HG03103 (cell line): ENCODE measurements at regions not wholly inside any gene's neighbourhood (a gene's known extent, or its start where the extent isn't known, plus 50 kb on each side); places are given as distances from the start of the nearest gene placed in this dataset.
"Not testable (repeated sequence)": the region's sequence is repeated elsewhere in the genome, so short reads cannot be mapped to it uniquely, and the experiment has no call there.

Experiments used
- ATAC-seq: cut with Tn5 transposase; IDR thresholded peaks from one replicate; pipeline ENCODE4 v1.9.1; 2021; ENCODE audit warnings: low read depth; ENCODE audit not compliant: unreplicated experiment

DNA sequence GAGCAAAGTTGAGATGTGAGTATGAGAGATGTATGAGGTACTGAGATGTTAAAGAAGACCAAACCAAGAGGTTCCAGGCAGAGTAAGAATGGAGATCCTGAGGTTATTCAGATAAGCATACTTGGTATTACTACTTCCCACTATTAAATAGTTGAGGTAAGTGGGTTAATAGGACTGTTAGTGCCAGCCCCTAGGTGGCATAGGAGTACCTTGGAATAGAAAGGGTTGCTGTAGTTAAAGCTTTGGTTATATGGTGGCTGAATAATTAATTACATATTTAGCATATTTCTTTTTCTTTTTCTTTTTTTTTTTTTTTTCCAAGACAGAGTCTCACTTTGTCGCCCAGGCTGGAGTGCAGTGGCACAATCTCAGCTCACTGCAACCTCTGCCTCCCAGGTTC is 397.9 kb upstream of the TMPRSS15 start:
- ATAC-seq = no peak

DNA sequence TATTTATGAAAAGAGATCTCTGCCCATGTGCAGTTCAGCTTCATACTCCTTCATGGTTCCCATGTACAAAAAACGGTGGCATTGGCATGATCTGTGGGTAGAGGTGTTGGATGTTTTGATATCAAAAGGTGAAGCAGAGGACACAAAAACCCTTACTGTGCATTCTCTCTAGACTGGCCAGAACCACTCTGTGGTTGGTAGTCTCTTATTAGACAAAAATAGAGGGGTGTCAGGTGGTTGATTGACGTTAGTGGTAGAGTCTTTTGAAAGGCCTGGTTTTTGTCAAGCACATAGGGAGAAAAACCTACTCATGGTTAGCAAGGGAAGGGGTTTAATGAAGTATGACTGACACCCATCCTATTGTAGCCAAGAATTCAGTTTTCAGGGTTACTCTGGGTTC is 400.0 kb upstream of the TMPRSS15 start:
- ATAC-seq = no peak

DNA sequence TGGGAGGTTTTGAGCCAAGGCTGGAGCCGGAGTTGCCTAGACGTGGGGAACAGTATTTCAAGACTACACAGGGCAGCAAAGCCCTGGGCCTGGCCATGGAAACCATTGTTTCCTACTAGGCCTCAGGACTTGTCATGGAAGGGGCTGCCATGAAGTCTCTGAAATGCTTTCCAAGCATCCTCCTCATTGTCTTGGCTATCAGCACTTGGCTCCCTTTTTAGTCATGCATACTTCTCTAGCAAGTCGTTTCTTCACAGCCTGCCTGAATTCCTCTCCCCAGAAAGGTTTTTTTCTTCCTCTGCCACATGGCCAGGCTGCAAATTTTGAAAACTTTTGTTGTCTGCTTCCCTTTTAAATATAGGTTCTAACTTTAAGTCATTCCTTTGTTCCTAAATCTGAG is 406.6 kb upstream of the TMPRSS15 start:
- ATAC-seq = no peak

DNA sequence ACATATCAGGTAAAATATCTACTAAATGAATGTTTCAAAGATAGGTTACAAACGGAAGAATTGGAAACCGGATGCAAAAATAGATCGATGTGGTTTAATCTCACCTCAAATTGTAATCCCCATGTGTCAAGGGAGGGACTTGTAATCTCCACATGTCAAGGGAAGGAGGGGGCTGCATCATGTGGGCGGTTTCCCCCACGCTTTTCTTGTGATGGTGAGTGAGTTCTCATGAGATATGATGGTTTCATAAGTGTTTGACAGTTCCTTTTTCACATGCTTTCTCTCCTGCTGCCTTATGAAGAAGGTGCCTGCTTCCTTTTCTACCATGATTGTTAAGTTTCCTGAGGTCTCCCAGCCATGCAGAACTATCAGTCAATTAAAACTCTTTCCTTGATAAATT is 408.7 kb upstream of the TMPRSS15 start:
- ATAC-seq = no peak

DNA sequence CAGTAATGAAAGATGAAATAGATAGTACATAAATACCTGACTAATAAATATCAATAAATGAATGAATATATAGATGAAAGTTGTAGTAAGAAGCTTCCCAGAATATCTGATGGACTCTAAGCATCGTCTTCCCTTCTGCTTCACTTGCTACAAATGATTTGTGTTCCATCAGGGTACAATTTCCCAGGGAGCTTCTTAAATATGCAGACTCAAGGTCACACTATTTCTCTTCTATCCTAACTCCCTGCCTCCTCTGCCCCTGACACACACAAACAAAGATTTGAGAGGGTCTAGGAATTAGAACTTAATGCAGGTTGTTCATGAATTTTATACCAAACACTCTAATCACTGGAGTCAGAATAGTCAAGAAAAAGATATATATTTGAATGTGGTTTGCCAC is 415.9 kb upstream of the TMPRSS15 start:
- no peak for ATAC-seq

DNA sequence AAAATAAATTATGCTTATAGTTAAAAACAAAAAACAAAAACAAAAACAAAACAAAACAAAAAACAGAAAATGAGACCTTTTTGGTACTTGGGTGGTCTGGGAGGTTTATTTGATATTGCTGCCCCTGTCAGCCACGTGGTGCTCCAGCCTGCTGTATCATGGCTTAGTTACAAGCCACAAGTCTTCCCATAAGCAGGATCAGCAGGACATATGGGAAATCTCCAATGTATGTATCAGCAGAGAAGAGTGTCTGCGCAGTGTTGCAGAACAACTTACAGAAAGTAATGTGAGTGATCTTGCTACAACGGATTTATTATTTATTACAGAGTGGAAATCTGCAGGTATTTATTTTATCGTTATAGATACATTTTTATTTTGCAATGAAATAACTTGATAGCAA is 423.0 kb upstream of the TMPRSS15 start:
- ATAC-seq = no peak

DNA sequence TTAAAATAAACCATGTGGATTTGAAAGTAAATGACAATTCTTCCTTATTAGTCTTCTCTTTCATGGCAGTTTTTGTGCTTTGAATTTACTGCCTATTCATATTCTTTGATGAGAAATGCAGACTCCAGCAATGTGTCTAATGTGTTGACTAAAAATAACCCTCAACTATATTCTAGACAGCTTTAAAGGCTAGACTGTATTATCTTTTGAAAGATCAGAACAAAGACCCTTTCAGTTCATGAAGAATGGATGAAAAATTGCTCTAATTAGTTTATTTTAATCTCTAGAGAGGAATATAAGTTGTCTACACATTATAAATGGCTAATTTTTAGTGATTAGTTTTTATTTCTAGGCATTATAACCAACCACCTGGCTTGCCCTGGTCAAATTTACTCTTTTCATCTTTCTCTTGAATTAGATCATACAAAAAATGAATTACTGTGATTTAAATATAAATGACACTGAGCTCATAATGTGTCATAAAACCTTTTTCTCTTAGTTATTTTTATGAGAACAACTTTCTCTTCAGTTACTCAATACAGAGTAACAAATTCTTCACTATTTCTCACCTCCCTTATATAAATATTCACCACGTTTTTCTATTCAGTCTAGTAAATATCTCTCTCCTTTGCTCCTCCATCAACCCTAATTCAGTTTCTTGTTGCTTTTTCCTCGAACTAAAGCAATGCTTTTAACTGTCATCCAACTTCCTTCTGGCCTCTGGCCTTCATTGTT is 428.5 kb upstream of the TMPRSS15 start:
- no peak for ATAC-seq

DNA sequence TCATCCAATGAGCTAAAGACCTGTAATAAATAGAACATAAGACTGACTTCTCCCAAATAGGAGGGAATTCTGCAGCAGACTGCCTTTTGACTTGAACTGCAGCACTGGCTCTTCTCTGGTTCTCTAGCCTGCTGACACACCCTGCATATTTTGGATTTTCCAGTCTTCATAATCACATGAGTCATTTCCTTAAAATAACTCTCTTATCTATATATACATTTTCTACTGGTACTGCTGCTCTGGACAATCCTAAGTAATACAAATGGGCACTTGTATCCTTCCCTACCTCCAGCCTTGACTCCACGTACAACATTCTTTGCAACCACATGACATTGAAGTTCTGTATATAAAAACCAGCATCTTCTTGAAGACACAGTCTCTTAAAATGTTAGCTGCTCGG is 429.4 kb upstream of the TMPRSS15 start:
- no peak for ATAC-seq

DNA sequence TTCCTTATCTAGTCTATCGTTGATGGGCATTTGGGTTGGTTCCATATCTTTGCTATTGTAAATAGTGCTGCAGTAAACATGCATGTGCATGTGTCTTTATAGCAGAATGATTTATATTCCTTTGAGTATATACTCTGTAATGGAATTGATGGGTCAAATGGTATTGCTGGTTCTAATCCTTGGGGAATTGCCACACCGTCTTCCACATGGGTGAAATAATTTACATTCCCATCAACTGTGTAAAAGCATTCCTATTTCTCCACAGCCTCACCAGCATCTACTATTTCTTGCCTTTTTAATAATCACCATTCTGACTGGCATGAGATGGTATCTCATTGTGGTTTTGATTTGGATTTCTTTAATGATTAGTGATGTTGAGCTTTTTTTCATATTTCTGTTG is 430.5 kb upstream of the TMPRSS15 start:
- not testable (repeated sequence) for ATAC-seq

DNA sequence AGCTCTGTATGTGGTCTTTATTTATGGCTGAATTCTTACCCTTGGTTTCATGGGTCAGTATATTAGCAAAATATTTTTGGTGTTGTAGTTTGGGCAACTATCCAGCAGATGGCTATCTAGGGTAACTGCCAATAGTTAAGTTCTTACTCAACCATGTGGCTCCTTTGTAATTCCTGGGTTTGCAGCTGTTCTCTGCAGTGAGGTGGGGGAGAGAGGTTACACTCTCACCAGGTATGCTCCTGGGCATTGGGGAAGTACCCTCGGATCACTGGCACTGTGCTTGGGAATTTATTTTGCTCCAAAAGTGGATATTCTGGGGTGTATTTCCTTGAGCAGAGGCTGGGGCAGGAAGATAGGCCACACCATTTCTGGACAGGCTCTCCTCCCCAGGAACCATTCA is 436.7 kb upstream of the TMPRSS15 start:
- no peak for ATAC-seq

DNA sequence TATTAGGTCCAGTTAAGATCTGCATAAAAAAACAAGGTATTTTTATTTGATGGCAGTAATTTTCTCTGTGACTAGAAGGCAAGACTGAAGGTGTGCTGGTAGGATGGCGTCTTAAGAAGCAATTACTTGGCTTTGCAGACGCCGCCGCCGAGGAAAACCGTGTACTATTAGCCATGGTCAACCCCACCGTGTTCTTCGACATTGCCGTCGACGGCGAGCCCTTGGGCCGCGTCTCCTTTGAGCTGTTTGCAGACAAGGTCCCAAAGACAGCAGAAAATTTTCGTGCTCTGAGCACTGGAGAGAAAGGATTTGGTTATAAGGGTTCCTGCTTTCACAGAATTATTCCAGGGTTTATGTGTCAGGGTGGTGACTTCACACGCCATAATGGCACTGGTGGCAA is 454.0 kb upstream of the TMPRSS15 start:
- not testable (repeated sequence) for ATAC-seq

DNA sequence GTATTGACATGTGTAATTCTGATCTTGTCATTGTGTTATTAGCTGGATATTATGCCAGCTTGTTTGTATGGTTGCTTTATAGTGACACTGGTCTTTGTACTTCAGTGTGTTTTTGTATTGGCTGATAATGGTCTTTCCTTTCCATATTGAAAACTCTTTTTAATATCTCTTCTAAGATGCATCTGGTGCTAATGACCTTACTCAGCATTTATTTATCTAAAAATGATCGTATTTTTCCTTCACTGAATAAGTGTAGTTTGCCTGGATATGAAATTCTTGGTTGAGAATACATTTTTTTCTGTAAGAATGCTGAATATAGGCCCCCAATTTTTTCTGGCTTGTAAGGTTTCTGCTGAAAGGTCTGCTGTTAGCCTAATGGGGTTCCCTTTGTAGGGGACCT is 465.5 kb upstream of the TMPRSS15 start:
- ATAC-seq = no peak

DNA sequence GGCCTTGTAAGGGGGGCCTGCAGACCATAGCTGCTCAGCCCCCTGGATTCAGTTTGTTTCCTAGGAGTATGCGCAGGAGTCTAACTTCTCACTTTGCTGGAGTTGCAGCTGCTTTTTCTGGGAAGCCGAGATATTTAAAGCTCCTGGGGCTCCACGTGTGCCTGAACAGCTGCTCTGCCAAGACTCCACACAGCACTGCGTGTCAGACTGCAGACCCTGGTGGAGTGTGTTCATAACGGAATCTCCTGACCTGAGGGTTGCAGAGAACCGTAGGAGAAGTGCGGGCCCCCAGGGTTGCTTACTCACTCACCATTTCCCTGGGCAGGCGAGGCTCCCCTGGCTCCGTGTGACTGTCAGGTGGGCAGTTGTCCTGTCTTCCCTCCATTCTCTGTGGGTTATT is 474.3 kb upstream of the TMPRSS15 start:
- no peak for ATAC-seq

DNA sequence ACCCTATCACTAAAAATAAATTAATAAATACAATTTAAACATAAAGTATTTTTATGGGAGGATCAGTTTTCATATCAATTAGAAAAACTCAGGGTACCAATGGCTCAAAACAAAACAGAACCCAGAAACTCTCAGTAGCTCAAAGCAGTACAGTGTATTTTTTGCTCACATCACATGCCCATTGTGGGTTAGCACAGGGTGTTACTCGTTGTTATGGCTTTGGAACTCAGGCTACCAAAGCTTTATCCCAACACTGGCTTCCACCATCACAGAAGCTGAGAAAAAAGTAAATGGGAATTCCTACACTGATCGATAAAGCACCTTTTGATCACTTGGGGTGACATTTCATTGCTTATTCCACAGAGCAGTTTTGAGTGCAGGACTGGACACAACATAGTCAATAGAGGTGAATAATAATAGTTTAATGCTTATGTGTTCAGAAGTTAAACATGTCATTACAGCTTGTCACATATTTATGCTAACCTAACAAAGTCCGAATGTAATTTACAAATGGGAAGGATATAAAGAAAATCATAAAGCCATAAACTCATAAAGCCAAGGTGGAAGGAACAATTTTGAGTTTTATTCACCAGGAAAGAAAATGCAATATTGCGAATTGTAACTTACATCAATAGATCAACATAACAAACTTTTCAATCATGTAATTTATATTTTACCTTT is 484.5 kb upstream of the TMPRSS15 start:
- no peak for ATAC-seq

DNA sequence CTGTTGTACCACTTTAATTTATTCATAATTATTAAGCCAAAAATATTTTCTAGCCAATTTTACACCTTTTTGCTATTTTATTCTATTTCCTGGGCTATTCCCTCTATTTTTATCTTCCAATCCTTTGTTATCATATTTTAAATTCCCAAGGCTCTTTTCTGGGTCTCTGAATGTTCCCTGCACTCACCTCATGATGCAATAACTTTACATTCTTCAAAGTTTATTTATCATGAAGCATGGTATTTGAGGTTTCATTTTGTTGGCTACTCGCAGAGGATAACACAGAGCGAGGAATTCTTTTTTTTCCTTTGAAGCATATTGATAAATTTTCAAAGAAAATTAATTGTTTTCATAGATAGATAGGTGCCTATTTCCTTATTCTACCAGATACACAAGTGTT is 489.8 kb upstream of the TMPRSS15 start:
- no peak for ATAC-seq

DNA sequence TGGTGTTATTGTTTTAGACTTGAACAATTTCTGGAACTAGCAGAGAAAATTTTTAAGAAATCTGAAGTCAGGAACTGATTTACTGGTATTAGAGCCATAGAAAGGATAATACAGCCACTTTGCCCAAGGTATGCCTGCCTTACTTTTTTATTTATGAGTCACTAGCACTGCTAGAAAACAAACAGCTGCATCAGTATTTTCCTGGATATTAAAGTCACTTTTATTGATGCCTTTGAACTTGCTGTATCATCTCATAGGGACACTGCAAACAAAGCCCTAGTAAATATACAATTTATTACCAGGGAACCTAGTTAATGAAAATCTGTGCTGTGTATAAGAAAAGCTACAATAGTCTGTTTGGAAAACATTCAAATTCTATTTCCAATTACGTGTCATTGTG is 490.8 kb upstream of the TMPRSS15 start:
- no peak for ATAC-seq

DNA sequence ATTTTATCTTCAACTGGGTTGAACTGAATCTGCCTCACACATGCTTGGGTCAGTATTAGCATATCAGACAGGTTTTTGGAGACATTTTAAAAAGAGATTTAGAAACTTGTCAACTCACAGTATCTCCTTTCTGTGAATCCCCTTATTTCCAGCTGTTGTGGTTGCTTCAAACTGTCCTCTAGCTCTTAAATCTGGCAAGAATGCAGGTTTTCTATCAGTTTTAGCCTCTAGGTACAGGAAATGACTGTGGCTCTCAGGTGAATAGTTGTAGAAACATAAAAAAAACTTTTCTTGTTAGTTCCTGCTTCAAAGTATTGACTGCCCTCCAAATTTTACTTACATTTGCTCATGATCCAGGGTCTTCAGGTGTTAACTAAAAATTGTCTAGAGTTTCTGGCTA is 495.7 kb upstream of the TMPRSS15 start:
- ATAC-seq = no peak

DNA sequence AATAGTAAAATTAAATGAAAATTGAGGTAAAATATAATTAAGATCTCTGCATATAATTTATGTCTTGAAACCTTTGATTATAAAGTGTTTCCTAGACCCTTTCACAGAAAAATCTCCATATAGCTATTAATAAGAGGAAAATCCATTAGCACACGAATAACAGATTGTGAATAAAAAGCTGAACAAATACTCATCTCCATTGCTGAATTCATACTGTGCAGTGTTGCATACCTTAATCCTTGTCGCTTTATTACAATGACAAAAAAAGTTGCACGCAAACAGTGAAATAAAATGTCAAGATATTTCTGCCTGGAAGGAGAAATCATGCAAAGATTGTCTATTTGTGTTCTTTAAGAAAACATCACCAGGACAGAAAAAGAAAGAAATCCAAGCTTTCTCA is 499.1 kb upstream of the TMPRSS15 start:
- ATAC-seq = no peak

DNA sequence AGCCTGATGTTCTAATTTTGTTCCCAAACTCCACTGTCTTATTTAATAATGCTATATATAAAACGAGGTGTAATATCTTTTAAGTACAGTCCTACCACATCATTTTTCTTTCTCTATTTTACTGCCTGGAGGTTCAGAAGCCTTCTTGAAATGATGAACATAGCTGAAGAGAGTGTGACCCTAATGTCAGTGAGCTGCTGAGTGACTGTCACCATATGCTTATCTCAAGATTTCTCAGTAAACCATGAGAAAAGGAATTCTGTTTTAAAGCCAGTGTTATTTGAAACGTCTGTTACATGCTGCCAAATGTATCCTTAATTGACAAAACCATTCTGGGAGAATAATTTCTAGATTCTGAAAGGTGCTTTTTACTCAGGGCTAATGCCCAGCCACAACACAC is 503.5 kb upstream of the TMPRSS15 start:
- ATAC-seq = no peak

DNA sequence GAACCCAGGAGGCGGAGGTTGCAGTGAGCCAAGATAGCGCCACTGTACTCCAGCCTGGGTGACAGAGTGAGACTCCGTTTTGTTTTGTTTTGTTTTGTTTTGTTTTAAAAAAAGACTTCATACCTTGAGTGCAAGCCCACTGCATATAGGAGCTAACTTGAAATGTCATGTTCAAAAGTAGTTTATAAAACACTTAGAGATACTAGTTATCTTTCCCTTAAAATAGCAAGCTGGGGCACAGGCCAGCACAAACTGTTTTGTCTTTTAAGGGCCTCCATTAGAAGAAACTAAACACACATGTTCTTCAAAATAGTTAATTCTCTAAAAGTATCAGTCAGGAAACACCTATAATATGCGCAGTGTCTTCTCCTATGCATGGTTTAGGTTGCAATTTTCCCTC is 505.1 kb upstream of the TMPRSS15 start:
- no peak for ATAC-seq

DNA sequence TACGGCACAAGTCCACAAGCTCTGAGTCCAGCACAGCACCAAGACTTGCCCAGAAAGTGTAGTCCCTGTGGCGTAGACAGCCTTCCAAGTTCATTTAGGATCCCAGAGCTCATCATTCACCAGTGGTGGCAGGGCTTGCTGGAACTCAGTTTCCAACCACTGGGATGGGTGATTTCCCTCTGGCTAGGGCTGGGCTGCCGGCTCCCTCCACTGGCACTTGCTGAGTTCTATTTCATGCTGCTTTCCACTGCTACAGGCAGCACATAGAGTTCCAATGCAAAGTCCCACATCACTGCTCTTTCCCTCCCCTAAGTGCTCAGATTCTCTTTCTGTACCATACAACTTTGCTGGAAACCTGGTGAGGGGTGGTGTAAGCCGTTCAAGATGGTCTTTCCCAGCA is 510.3 kb upstream of the TMPRSS15 start:
- ATAC-seq = no peak

DNA sequence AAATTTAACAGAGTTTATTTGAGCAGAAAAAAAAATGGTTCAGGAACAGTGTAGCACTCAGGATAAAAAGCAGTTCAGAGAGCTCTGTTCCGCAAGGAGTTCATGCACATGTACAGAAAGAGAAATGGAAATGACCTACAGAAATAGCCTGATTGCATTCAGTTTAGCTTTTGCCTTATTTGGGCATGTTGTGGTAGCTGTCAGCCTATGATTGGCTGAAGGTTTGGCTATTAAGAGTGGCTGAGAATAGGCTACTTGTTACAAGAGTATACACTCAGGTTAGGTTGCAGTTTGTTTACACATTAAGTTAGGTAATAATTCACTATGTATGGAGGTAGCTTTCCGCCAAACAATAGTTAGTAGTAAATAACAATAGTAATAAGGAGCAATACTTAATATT is 511.0 kb upstream of the TMPRSS15 start:
- no peak for ATAC-seq

DNA sequence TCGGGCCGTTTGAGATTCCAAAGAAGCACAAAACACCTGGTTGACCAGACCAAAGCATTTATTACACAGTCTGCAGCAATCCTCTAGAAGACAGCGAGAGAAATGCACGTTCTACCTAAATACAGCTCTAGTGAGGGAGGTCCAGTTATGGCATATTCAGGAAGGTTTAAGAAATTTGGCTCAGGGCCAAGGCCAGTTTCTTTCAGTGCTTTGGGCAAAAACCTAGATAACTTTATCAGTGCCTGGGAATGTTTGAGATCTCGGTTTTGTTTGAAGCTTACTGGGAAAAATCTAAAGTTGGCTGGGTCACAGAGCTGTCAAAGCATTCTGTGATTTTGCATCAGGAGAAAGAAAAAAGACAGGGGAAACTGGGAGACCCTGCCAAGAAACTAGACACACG is 514.0 kb upstream of the TMPRSS15 start:
- no peak for ATAC-seq
